ENCODE measurements at regions not wholly inside any gene's neighbourhood (a gene's known extent, or its start where the extent isn't known, plus 50 kb on each side); places are given as distances from the start of the nearest gene placed in this dataset.

GRCh38 chr2:147242445-147242844, 602.4 kb upstream of the ACVR2A start:
- DNase-seq = no peak

- no peak for DNase-seq
Measured at GRCh38 chr2:147236601-147237000, 608.2 kb upstream of the ACVR2A start.

GRCh38 chr2:147232225-147232669, 612.6 kb upstream of the ACVR2A start:
- DNase-seq = no peak

- DNase-seq = no peak
Measured at GRCh38 chr2:147231607-147232006, 613.2 kb upstream of the ACVR2A start.

- no peak for DNase-seq
Measured at GRCh38 chr2:147231081-147231480, 613.7 kb upstream of the ACVR2A start.

- no peak for DNase-seq
Measured at GRCh38 chr2:147227313-147227712, 617.5 kb upstream of the ACVR2A start.

GRCh38 chr2:147224070-147224469, 620.8 kb upstream of the ACVR2A start:
- DNase-seq = no peak

GRCh38 chr2:147223553-147224060, 621.2 kb upstream of the ACVR2A start:
- DNase-seq = no peak

- DNase-seq = no peak
Measured at GRCh38 chr2:147223119-147223518, 621.7 kb upstream of the ACVR2A start.

GRCh38 chr2:147222506-147222905, 622.3 kb upstream of the ACVR2A start:
- no peak for DNase-seq

GRCh38 chr2:147214914-147215313, 629.9 kb upstream of the ACVR2A start:
- DNase-seq = no peak

GRCh38 chr2:147211484-147211883, 633.3 kb upstream of the ACVR2A start:
- no peak for DNase-seq

GRCh38 chr2:147204102-147204501, 640.7 kb upstream of the ACVR2A start:
- DNase-seq = no peak

- no peak for DNase-seq
Measured at GRCh38 chr2:147198651-147199171, 646.1 kb upstream of the ACVR2A start.

GRCh38 chr2:147197754-147198483, 646.9 kb upstream of the ACVR2A start:
- no peak for DNase-seq

GRCh38 chr2:147182260-147182659, 662.6 kb upstream of the ACVR2A start:
- no peak for DNase-seq

GRCh38 chr2:147181351-147182029, 663.3 kb upstream of the ACVR2A start:
- no peak for DNase-seq

- DNase-seq = no peak
Measured at GRCh38 chr2:147177071-147177857, 667.6 kb upstream of the ACVR2A start.

GRCh38 chr2:147174824-147175254, 670.0 kb upstream of the ACVR2A start:
- no peak for DNase-seq

- no peak for DNase-seq
Measured at GRCh38 chr2:147173798-147174197, 671.0 kb upstream of the ACVR2A start.

- no peak for DNase-seq
Measured at GRCh38 chr2:147173189-147173581, 671.6 kb upstream of the ACVR2A start.

- no peak for DNase-seq
Measured at GRCh38 chr2:147172493-147173188, 672.2 kb upstream of the ACVR2A start.

- DNase-seq = no peak
Measured at GRCh38 chr2:147171941-147172340, 672.9 kb upstream of the ACVR2A start.

All from activated gamma-delta T cell treated with Interleukin-2 at 50 U/mL for 16 hours (primary cell).